ENCODE measurements at regions not wholly inside any gene's neighbourhood (a gene's known extent, or its start where the extent isn't known, plus 50 kb on each side); places are given as distances from the start of the nearest gene placed in this dataset.

DNA sequence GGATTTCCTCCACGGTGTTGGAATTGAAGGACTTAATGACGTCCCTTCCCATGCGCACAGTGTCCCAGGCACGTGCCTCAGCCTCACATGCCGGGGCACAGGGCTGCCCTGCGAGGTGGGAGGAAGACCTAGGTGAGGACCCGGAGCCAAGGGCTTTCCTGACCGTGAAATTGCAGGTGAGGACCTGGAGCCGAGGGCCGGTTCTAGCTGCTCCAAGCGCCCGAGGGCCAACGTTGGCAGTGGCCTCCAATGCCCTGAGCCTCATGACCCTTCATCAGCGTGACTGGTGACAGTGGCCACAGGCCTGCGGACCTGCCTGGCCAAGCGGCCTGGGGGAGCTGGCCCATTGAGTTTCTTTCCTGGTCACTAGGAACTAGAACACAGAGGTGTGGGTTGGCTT, 338.2 kb upstream of the MYT1L start:
- H2AFZ ChIP-seq, result no peak overlapping the region
- H3K79me2 ChIP-seq (ENCODE audit: low read depth), result no peaks in the 10 kb centered on the region
- no peaks in the 10 kb centered on the region for H3K9me2 ChIP-seq (ENCODE audit: insufficient read depth)
- ChIA-PET POLR2A (ENCODE audit: unreplicated experiment) (no interaction called here), CTCF (no interaction called here)
- no peaks in the 10 kb centered on the region for H3K36me3 ChIP-seq (ENCODE audit: low read depth)
- H3F3A ChIP-seq (ENCODE audit: insufficient read depth, low read depth), result no peaks in the 10 kb centered on the region
- intact Hi-C loops (cut with micrococcal nuclease; ENCODE audit: unreplicated experiment), result no loop called here
- no peaks in the 10 kb centered on the region for H4K20me1 ChIP-seq (ENCODE audit: insufficient read depth)
- BruUV-seq (replicated peaks), result no TSS peak
- H3K4me2 ChIP-seq, result no peak overlapping the region
- no peaks in the 10 kb centered on the region for H3K4me1 ChIP-seq (replicated peaks; ENCODE audit: insufficient read depth)
- H3K4me3 ChIP-seq, result no peak overlapping the region
- H3K27me3 ChIP-seq (ENCODE audit: insufficient read depth, low read depth), result peaks cover 97% of the 10 kb centered on the region
- DNase-seq, result no peak
- TF ChIP-seq EZH2 (IDR thresholded peaks at IDR 0.05; ENCODE audit: low read depth), result no peak
- TF ChIP-seq, protein P1, sequence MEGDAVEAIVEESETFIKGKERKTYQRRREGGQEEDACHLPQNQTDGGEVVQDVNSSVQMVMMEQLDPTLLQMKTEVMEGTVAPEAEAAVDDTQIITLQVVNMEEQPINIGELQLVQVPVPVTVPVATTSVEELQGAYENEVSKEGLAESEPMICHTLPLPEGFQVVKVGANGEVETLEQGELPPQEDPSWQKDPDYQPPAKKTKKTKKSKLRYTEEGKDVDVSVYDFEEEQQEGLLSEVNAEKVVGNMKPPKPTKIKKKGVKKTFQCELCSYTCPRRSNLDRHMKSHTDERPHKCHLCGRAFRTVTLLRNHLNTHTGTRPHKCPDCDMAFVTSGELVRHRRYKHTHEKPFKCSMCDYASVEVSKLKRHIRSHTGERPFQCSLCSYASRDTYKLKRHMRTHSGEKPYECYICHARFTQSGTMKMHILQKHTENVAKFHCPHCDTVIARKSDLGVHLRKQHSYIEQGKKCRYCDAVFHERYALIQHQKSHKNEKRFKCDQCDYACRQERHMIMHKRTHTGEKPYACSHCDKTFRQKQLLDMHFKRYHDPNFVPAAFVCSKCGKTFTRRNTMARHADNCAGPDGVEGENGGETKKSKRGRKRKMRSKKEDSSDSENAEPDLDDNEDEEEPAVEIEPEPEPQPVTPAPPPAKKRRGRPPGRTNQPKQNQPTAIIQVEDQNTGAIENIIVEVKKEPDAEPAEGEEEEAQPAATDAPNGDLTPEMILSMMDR (conservative IDR thresholded peaks at IDR 0.05), result no peak
- H3K9me3 ChIP-seq (ENCODE audit: insufficient read depth, low read depth), result no peaks in the 10 kb centered on the region
- no peak overlapping the region for H3K27ac ChIP-seq

DNA sequence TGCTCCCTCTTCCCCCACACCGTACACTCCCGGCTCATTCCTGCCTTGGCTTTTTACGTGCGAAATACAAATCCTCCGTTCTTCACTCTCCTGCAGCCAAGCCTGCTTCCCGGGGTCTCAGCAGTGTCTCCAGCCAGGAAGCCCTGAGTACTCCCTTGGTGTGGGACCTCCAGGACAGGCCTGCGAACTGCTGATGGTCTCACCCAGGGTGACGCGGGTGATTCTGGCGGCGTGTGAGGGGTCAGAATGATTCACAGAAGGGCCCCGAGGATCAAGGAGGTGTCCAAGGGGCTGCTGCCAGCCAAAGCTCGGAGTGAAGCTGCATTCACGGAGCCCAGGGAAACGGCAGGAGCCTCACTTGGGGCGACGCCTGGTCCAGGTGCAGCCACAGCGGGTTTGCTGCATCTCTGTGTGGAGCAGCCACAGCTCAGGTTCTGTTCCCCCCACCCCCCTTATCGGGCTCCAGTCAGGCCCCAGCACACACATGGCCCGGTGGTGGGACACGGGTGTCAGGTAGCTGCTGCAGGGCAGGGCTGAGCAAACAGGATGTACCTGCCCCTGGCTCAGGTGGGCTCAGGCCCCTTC, 337.7 kb upstream of the MYT1L start:
- Histone ChIP-seq H3K4me3 (no peak overlapping the region), H3K36me3 (ENCODE audit: low read depth) (no peaks in the 10 kb centered on the region), H4K20me1 (ENCODE audit: insufficient read depth) (no peaks in the 10 kb centered on the region), H3F3A (ENCODE audit: insufficient read depth, low read depth) (no peaks in the 10 kb centered on the region), H3K27ac (no peak overlapping the region), H3K9me2 (ENCODE audit: insufficient read depth) (no peaks in the 10 kb centered on the region), H2AFZ (no peak overlapping the region), H3K79me2 (ENCODE audit: low read depth) (no peaks in the 10 kb centered on the region), H3K9me3 (ENCODE audit: insufficient read depth, low read depth) (no peaks in the 10 kb centered on the region), H3K4me2 (no peak overlapping the region), H3K4me1 (replicated peaks; ENCODE audit: insufficient read depth) (no peaks in the 10 kb centered on the region), H3K27me3 (ENCODE audit: insufficient read depth, low read depth) (peaks cover 97% of the 10 kb centered on the region)
- POLR2A ChIA-PET (ENCODE audit: unreplicated experiment), result no interaction called here
- intact Hi-C loops (cut with micrococcal nuclease; ENCODE audit: unreplicated experiment), result no loop called here
- TF ChIP-seq, protein P1 (conservative IDR thresholded peaks at IDR 0.05), result no peak
- TF ChIP-seq EZH2 (IDR thresholded peaks at IDR 0.05; ENCODE audit: low read depth), result no peak
- CTCF ChIA-PET, result no interaction called here
- BruUV-seq (replicated peaks), result no TSS peak
- no peak for DNase-seq

DNA sequence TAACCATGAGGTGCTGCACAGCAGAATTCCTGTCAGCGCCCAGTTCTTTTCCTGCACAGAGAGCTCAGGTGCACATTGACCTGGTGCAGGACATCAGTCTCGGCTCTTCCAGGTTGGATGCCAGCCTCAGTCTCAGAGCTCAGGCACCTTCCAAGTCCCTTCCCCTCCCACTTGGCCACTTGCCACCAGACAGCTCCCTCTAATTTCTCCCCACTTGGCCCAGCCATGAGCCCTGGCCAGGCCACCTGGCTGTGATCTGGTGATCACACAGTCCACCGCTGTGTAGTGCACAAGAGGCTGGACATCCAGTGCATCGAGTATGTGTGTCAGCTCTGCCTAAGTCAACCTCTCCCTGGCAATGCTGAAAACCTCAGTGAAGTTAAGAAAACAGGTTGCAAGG, 336.6 kb upstream of the MYT1L start:
- H4K20me1 ChIP-seq (ENCODE audit: insufficient read depth), result no peaks in the 10 kb centered on the region
- no peak for TF ChIP-seq EZH2 (IDR thresholded peaks at IDR 0.05; ENCODE audit: low read depth)
- TF ChIP-seq, protein P1 (conservative IDR thresholded peaks at IDR 0.05), result no peak
- intact Hi-C loops (cut with micrococcal nuclease; ENCODE audit: unreplicated experiment), result no loop called here
- no peaks in the 10 kb centered on the region for H3K9me3 ChIP-seq (ENCODE audit: insufficient read depth, low read depth)
- DNase-seq, result no peak
- no peak overlapping the region for H2AFZ ChIP-seq
- H3F3A ChIP-seq (ENCODE audit: insufficient read depth, low read depth), result no peaks in the 10 kb centered on the region
- H3K4me2 ChIP-seq, result no peak overlapping the region
- no peaks in the 10 kb centered on the region for H3K79me2 ChIP-seq (ENCODE audit: low read depth)
- H3K9me2 ChIP-seq (ENCODE audit: insufficient read depth), result no peaks in the 10 kb centered on the region
- no peaks in the 10 kb centered on the region for H3K36me3 ChIP-seq (ENCODE audit: low read depth)
- no peak overlapping the region for H3K4me3 ChIP-seq
- no peak overlapping the region for H3K27ac ChIP-seq
- H3K27me3 ChIP-seq (ENCODE audit: insufficient read depth, low read depth), result peaks cover 97% of the 10 kb centered on the region
- no peaks in the 10 kb centered on the region for H3K4me1 ChIP-seq (replicated peaks; ENCODE audit: insufficient read depth)
- BruUV-seq (replicated peaks), result no TSS peak
- ChIA-PET CTCF (interaction anchor here (0.6 kb wide), 1 partner anchor 190 kb away, joined by 3 read pairs; no protein-coding TSS in a partner anchor), POLR2A (ENCODE audit: unreplicated experiment) (no interaction called here)

Measured in PC-9 (cell line).